Cardiac muscle cell (in vitro differentiated cells and primary cell): ENCODE measurements at regions not wholly inside any gene's neighbourhood (a gene's known extent, or its start where the extent isn't known, plus 50 kb on each side); places are given as distances from the start of the nearest gene placed in this dataset.

Experiments
- DNase-seq, 2 donors: peaks; one replicate each; pipeline versions ENCODE4 v3.0.0 to v3.0.0-alpha.2; 2010 to 2017; ENCODE audit warnings: low read depth in 1 of 2, low spot score in 1 of 2
- H3K27ac ChIP-seq: fragments of 200-600 bp; sonication (generic); 2 replicates; pipeline ENCODE4 v1.5.1; 2016
- H3K27me3 ChIP-seq: fragments of 200-600 bp; sonication (generic); 2 replicates; pipeline ENCODE4 v1.6.0; 2016; ENCODE audit warnings: control low read depth
- H3K36me3 ChIP-seq: fragments of 200-600 bp; sonication (generic); 2 replicates; pipeline ENCODE4 v1.5.1; 2016; ENCODE audit warnings: control low read depth
- H3K4me1 ChIP-seq: fragments of 200-600 bp; sonication (generic); 2 replicates; pipeline ENCODE4 v1.8.1; 2017; ENCODE audit warnings: low read depth, mild to moderate bottlenecking, mixed run types
- H3K4me3 ChIP-seq: fragments of 200-600 bp; sonication (generic); 2 replicates; pipeline ENCODE4 v1.5.1; 2016; ENCODE audit warnings: mild to moderate bottlenecking
- H3K9me3 ChIP-seq: fragments of 200-600 bp; sonication (generic); 2 replicates; pipeline ENCODE4 v1.5.1; 2017; ENCODE audit warnings: low read depth, mild to moderate bottlenecking, control low read depth
- TF ChIP-seq, protein P1 (sequence below): IDR thresholded peaks from 2 replicates; pipeline ENCODE4 v1.5.1; 2012; ENCODE audit warnings: low read depth, mild to moderate bottlenecking, low read length

DNA sequence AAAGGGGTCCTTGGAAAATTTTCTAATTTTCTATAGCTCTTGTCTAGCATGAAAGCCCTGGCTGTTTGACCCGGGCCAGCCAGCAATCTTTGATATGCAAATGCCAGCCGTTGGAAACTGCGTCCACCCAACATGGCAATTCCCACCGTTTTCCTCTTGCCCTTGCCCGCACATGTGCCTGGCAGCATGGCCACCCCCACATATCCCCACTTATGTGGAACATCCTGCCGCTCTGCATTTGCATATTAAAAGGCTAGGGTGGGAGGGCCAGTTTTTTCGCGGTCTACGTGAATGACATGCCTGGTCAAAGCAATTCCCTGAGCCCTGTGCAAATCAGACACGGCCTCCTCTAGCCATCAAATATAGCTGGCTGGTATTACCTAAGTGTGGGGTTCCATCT lies 110.3 kb upstream of the TDRD3 start:
- no peak overlapping the region for H3K4me3 ChIP-seq
- no peaks in the 10 kb centered on the region for H3K27me3 ChIP-seq
- TF ChIP-seq, protein P1, sequence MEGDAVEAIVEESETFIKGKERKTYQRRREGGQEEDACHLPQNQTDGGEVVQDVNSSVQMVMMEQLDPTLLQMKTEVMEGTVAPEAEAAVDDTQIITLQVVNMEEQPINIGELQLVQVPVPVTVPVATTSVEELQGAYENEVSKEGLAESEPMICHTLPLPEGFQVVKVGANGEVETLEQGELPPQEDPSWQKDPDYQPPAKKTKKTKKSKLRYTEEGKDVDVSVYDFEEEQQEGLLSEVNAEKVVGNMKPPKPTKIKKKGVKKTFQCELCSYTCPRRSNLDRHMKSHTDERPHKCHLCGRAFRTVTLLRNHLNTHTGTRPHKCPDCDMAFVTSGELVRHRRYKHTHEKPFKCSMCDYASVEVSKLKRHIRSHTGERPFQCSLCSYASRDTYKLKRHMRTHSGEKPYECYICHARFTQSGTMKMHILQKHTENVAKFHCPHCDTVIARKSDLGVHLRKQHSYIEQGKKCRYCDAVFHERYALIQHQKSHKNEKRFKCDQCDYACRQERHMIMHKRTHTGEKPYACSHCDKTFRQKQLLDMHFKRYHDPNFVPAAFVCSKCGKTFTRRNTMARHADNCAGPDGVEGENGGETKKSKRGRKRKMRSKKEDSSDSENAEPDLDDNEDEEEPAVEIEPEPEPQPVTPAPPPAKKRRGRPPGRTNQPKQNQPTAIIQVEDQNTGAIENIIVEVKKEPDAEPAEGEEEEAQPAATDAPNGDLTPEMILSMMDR, result no peak
- no peak overlapping the region for H3K27ac ChIP-seq
- H3K4me1 ChIP-seq, result no peaks in the 10 kb centered on the region
- no peak for DNase-seq
- H3K9me3 ChIP-seq, result no peaks in the 10 kb centered on the region
- H3K36me3 ChIP-seq, result no peaks in the 10 kb centered on the region

DNA sequence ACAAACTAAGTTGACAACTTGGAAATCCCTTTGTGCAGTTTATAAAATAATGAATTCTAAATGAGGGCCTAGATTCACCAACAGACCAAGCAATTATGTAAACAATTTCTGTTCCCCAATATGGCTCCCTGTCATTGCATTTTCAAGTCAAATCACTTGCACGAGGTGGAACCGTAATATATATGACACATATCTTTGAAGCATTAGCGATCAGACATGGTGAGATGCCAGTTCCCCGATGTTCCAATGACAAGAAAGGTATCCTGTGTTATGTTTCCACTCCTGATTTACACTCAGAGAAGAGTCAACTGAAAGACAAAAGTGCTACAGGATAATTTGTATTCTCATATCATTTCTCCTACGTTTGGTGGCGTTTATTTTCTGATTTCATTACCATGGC lies 108.5 kb upstream of the TDRD3 start:
- no peaks in the 10 kb centered on the region for H3K27me3 ChIP-seq
- no peaks in the 10 kb centered on the region for H3K9me3 ChIP-seq

DNA sequence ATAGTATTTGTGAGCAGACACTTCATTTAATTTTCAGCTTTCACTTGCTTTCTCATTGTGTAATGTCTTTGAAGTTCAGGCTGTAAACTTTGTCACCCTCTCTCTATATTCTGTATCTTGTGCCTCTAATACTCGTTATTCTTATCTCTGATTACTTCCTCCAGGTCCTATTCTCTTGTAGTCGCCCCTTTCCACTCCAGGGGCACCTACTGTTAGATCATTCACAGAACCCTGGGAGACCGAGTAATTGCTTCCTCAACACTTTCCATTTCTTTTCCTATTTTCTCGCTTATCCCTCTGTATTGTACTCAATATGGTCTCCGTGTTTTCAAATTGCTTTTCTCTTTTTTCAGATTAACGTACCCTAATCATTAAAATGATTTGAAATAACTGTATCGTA lies 93.9 kb upstream of the TDRD3 start:
- Histone ChIP-seq H3K36me3 (no peaks in the 10 kb centered on the region), H3K4me1 (peaks cover 24% of the 10 kb centered on the region), H3K9me3 (no peaks in the 10 kb centered on the region), H3K4me3 (no peak overlapping the region), H3K27ac (no peak overlapping the region), H3K27me3 (no peaks in the 10 kb centered on the region)
- no peak for DNase-seq
- TF ChIP-seq, protein P1, result no peak

More for the DNA sequence above, 108.5 kb upstream of the TDRD3 start:
- Histone ChIP-seq H3K36me3 (no peaks in the 10 kb centered on the region), H3K4me1 (no peaks in the 10 kb centered on the region), H3K4me3 (no peak overlapping the region), H3K27ac (no peak overlapping the region)
- TF ChIP-seq, protein P1, result no peak
- DNase-seq, result no peak

DNA sequence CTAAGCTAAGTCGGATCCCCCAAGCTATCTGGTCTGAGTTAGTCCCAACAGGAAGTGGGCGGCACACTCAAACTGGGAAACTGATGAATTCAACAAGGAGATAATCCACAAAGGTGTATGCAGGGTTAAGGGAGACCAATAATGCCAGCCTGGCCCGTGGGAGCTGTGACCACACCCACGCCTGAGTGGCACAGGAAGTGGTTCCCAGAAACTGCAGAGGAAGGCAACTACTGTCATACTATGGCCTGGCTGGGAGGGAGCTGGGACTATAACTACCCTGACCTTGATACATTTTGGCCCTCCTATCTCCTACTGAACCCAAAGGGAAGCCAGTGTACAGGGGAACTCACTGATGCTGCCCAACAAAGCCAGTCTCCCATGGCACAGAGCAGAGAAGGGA lies 85.5 kb upstream of the TDRD3 start:
- H3K27ac ChIP-seq, result no peak overlapping the region
- no peaks in the 10 kb centered on the region for H3K36me3 ChIP-seq
- H3K27me3 ChIP-seq, result no peaks in the 10 kb centered on the region
- H3K4me1 ChIP-seq, result no peaks in the 10 kb centered on the region
- DNase-seq, result no peak
- TF ChIP-seq, protein P1, result no peak
- no peak overlapping the region for H3K4me3 ChIP-seq
- no peaks in the 10 kb centered on the region for H3K9me3 ChIP-seq

DNA sequence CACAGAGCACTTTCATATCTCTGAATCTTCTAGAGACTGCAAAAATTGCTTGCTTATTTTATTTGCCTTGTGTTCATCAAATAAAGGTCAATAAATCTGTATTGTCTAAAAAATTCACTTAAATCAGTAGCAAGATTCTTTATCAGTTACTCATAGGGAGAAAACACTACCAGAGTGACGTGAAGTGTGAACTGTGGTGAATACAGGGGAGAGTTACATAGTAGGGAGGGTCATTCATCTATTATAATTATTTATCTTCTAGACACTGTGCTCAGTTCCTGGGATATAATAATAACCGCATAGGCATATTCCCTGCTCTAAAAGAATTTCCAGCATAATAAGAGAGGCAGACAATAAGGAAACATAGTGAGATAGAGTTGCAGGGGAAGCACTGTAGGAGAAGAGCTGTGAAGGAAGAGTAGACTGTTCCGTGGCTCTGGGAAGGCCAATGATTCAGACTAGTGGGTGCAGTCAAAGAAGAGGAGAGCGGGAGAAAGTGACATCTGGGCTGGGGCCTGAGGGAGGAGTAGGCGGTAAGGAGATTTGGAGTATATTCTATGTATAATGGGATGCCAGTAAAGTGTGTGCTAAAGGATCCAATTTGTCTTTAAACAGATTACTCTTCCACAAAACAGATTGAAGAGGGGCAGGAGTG lies 84.0 kb upstream of the TDRD3 start:
- no peaks in the 10 kb centered on the region for H3K27me3 ChIP-seq

More for the DNA sequence above, 84.0 kb upstream of the TDRD3 start:
- no peaks in the 10 kb centered on the region for H3K4me1 ChIP-seq
- TF ChIP-seq, protein P1, result no peak
- no peak overlapping the region for H3K27ac ChIP-seq
- H3K4me3 ChIP-seq, result no peak overlapping the region
- H3K9me3 ChIP-seq, result no peaks in the 10 kb centered on the region
- DNase-seq, result no peak
- no peaks in the 10 kb centered on the region for H3K36me3 ChIP-seq
